B cell (primary cell): ENCODE measurements at regions not wholly inside any gene's neighbourhood (a gene's known extent, or its start where the extent isn't known, plus 50 kb on each side); places are given as distances from the start of the nearest gene placed in this dataset.

Experiments used
- CTCF ChIP-seq: fragments of 200-600 bp; IDR thresholded peaks from one replicate; pipeline ENCODE4 v1.8.0; 2022; ENCODE audit warnings: antibody characterized with exemption, mild to moderate bottlenecking
- EZH2 ChIP-seq: IDR thresholded peaks from 2 replicates; pipeline ENCODE4 v1.6.1; 2012; ENCODE audit warnings: borderline replicate concordance, low read depth, mild to moderate bottlenecking, moderate library complexity, low read length; ENCODE audit not compliant: insufficient read depth, poor library complexity, severe bottlenecking

GRCh38 chr6:3585320-3585935 lies 128.6 kb upstream of the SLC22A23 start:
- TF ChIP-seq CTCF: no peak
- no peak for TF ChIP-seq EZH2
